Neural progenitor cell (in vitro differentiated cells): ENCODE measurements at regions not wholly inside any gene's neighbourhood (a gene's known extent, or its start where the extent isn't known, plus 50 kb on each side); places are given as distances from the start of the nearest gene placed in this dataset.

Experiments used
- DNase-seq: peaks from one replicate; pipeline ENCODE4 v3.0.0-alpha.2; 2016; ENCODE audit warnings: low spot score
- H2AFZ ChIP-seq: fragments of 200-600 bp; sonication (generic); replicated peaks from 2 replicates; pipeline ENCODE4 v1.6.1; 2016; ENCODE audit warnings: antibody characterized with exemption
- H3F3A ChIP-seq: fragments of 200-600 bp; sonication (generic); 2 replicates; pipeline ENCODE4 v1.6.1; 2016; ENCODE audit warnings: antibody characterized with exemption, low read depth
- H3K27ac ChIP-seq: fragments of 200-600 bp; sonication (generic); 2 replicates; pipeline ENCODE4 v1.5.1; 2016; ENCODE audit warnings: mild to moderate bottlenecking
- H3K27me3 ChIP-seq: fragments of 200-600 bp; sonication (generic); 2 replicates; pipeline ENCODE4 v1.6.1; 2016; ENCODE audit warnings: mild to moderate bottlenecking, moderate library complexity
- H3K36me3 ChIP-seq: fragments of 200-600 bp; sonication (generic); 2 replicates; pipeline ENCODE4 v1.5.1; 2016
- H3K4me1 ChIP-seq: fragments of 200-600 bp; sonication (generic); 2 replicates; pipeline ENCODE4 v1.6.1; 2016; ENCODE audit warnings: mixed run types
- H3K4me2 ChIP-seq: fragments of 200-600 bp; sonication (generic); 2 replicates; pipeline ENCODE4 v1.6.1; 2016
- H3K4me3 ChIP-seq: fragments of 200-600 bp; sonication (generic); 2 replicates; pipeline ENCODE4 v1.5.1; 2016
- H3K79me2 ChIP-seq: fragments of 200-600 bp; sonication (generic); 2 replicates; pipeline ENCODE4 v1.6.1; 2016; ENCODE audit warnings: low read depth
- H3K9ac ChIP-seq: fragments of 200-600 bp; sonication (generic); 2 replicates; pipeline ENCODE4 v1.6.1; 2016
- H3K9me3 ChIP-seq: fragments of 200-600 bp; sonication (generic); 2 replicates; pipeline ENCODE4 v1.5.1; 2016; ENCODE audit warnings: low read depth
- H4K20me1 ChIP-seq: fragments of 200-600 bp; sonication (generic); 2 replicates; pipeline ENCODE4 v1.6.1; 2016; ENCODE audit warnings: low read depth
- H3K27ac Mint-ChIP-seq: 3 replicates; pipeline ENCODE4 v1.8.0; 2021; ENCODE audit warnings: mixed read lengths
- H3K27me3 Mint-ChIP-seq: 2 replicates; pipeline ENCODE4 v1.8.0; 2022; ENCODE audit warnings: low read depth, mild to moderate bottlenecking, inconsistent platforms, moderate library complexity, mixed read lengths; ENCODE audit not compliant: insufficient read depth
- H3K36me3 Mint-ChIP-seq: 3 replicates; pipeline ENCODE4 v1.8.0; 2021; ENCODE audit warnings: mixed read lengths
- H3K4me1 Mint-ChIP-seq: 3 replicates; pipeline ENCODE4 v1.8.0; 2021; ENCODE audit warnings: mixed read lengths
- H3K4me3 Mint-ChIP-seq: 3 replicates; pipeline ENCODE4 v1.8.0; 2021; ENCODE audit warnings: mild to moderate bottlenecking, moderate library complexity, mixed read lengths
- H3K9me3 Mint-ChIP-seq: 3 replicates; pipeline ENCODE4 v1.8.0; 2020; ENCODE audit warnings: mixed read lengths
- EZH2 ChIP-seq: fragments of 200-600 bp; sonication (generic); IDR thresholded peaks from 2 replicates; pipeline ENCODE4 v1.6.1; 2017; ENCODE audit warnings: antibody characterized with exemption, mild to moderate bottlenecking, moderate library complexity
- EZH2phosphoT487 ChIP-seq: fragments of 200-600 bp; sonication (generic); IDR thresholded peaks from 2 replicates; pipeline ENCODE4 v1.6.1; 2017; ENCODE audit warnings: antibody characterized with exemption
- TF ChIP-seq, protein P1 (sequence below): fragments of 200-600 bp; sonication (generic); IDR thresholded peaks from 2 replicates; pipeline ENCODE4 v1.5.1; 2017; ENCODE audit warnings: antibody characterized with exemption, mild to moderate bottlenecking

DNA sequence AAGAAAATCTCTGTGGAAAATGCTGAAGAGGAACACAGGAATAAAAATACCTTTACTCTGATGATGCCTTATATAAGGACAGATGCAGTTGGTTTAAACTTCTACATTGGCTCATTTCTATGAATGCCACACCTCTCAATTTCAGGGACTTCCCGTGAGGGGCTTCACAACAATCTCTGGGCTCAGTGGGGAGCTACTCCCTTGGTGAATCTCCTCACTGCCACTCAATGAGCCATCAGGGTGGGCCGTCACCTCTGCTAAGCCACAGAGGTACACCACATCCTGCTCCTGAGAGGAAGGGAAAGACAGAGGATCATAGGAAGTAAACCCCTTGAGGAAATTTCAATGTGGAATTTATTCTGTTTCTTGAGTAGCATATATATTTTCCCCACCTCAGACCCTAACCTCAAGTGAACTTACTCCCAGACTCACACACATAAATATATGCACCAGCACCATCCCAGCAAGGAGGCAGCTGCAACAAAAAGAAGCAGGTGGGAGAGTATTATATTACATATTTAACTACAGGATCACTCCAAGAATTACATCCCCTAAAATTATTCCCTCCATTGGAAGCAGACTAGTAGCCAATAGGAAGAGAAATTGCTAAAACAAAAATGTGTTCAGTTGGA, 63.3 kb upstream of the PRSS1 start:
- Histone ChIP-seq H2AFZ (no peak overlapping the region), H3K79me2 (no peaks in the 10 kb centered on the region), H3K4me2 (no peak overlapping the region), H4K20me1 (no peaks in the 10 kb centered on the region), H3F3A (no peaks in the 10 kb centered on the region), H3K27ac (no peak overlapping the region), H3K36me3 (no peaks in the 10 kb centered on the region), H3K4me1 (no peaks in the 10 kb centered on the region), H3K4me3 (no peak overlapping the region), H3K9ac (no peak overlapping the region), H3K27me3 (no peaks in the 10 kb centered on the region), H3K9me3 (no peaks in the 10 kb centered on the region)
- H3K4me1 Mint-ChIP-seq: no peaks in the 10 kb centered on the region
- no peaks in the 10 kb centered on the region for H3K27me3 Mint-ChIP-seq
- H3K9me3 Mint-ChIP-seq: no peaks in the 10 kb centered on the region
- no peaks in the 10 kb centered on the region for H3K36me3 Mint-ChIP-seq
- TF ChIP-seq, protein P1, sequence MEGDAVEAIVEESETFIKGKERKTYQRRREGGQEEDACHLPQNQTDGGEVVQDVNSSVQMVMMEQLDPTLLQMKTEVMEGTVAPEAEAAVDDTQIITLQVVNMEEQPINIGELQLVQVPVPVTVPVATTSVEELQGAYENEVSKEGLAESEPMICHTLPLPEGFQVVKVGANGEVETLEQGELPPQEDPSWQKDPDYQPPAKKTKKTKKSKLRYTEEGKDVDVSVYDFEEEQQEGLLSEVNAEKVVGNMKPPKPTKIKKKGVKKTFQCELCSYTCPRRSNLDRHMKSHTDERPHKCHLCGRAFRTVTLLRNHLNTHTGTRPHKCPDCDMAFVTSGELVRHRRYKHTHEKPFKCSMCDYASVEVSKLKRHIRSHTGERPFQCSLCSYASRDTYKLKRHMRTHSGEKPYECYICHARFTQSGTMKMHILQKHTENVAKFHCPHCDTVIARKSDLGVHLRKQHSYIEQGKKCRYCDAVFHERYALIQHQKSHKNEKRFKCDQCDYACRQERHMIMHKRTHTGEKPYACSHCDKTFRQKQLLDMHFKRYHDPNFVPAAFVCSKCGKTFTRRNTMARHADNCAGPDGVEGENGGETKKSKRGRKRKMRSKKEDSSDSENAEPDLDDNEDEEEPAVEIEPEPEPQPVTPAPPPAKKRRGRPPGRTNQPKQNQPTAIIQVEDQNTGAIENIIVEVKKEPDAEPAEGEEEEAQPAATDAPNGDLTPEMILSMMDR: no peak
- TF ChIP-seq EZH2phosphoT487 (no peak), EZH2 (no peak)
- H3K27ac Mint-ChIP-seq: no peak overlapping the region
- no peak overlapping the region for H3K4me3 Mint-ChIP-seq
- DNase-seq: no peak

DNA sequence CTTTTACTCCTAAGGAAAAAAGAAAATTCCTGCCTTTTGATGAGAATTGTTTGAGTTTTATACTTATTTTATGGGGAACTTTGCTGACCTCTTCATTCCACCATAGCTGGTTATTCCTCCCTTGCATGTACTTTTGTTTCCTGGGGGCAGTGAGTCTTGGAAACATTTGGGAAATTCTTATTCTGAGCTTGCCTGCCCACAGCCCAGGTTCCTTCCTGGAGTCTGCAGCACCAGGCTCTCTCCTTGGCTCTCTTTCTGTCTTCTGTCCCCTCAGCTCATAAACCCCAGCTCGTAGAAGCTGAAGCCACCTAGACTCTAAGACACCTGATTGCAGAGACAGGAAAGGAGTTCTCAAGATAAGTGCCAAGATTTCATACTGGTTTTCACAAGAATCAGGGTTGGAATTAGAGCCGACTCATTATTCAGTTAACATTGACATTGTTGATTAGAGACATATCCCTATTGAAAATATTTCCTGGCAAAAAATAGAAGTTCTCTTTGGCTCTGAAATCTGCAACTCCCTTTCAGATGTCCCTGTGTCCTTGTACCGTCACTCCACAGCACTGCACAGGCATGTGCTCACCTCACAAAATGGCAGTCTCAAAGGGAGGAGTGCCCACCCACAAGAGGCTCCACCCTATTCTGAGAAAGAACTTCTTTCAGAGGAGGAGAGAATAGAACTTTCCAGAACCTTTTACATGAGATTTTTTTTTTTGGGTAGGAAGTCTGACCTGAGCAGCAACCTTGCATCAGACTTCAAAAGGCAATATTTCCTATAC, 67.8 kb upstream of the PRSS1 start:
- Histone ChIP-seq H3K4me3 (no peak overlapping the region), H3K4me1 (no peaks in the 10 kb centered on the region), H3K79me2 (no peaks in the 10 kb centered on the region), H3K27ac (no peak overlapping the region), H3K9ac (no peak overlapping the region), H3K36me3 (no peaks in the 10 kb centered on the region), H3F3A (no peaks in the 10 kb centered on the region), H3K27me3 (no peaks in the 10 kb centered on the region), H2AFZ (no peak overlapping the region), H3K9me3 (peaks cover 11% of the 10 kb centered on the region), H3K4me2 (no peak overlapping the region), H4K20me1 (no peaks in the 10 kb centered on the region)
- no peak for DNase-seq
- no peaks in the 10 kb centered on the region for H3K36me3 Mint-ChIP-seq
- H3K27ac Mint-ChIP-seq: no peak overlapping the region
- no peaks in the 10 kb centered on the region for H3K27me3 Mint-ChIP-seq
- no peak overlapping the region for H3K4me3 Mint-ChIP-seq
- H3K9me3 Mint-ChIP-seq: peaks cover 12% of the 10 kb centered on the region
- no peaks in the 10 kb centered on the region for H3K4me1 Mint-ChIP-seq
- TF ChIP-seq EZH2 (no peak), EZH2phosphoT487 (no peak)
- TF ChIP-seq, protein P1: no peak

DNA sequence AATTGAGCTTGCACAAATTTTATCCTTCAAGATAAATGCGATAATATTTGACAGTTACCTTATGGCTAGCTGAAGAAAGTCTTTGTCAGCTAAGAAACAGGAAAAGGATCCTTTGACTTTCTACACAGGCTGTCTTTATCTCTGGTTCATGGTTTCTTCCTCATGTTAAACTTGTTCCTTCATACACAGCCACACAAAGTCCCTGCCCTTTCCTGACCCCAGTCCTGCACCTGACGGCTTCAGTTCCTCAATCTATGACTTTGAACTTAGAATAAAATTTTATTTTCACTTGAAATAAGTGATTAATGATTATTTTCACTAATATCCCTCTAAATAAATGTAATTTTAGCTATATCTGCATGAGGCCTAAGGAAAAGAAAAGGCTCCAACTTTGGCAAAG, 77.8 kb upstream of the PRSS1 start:
- Histone ChIP-seq H3K9me3 (no peaks in the 10 kb centered on the region), H2AFZ (no peak overlapping the region), H3F3A (no peaks in the 10 kb centered on the region), H3K4me2 (no peak overlapping the region), H3K27me3 (no peaks in the 10 kb centered on the region), H3K27ac (no peak overlapping the region), H3K36me3 (no peaks in the 10 kb centered on the region), H4K20me1 (no peaks in the 10 kb centered on the region), H3K4me3 (no peak overlapping the region), H3K4me1 (no peaks in the 10 kb centered on the region), H3K79me2 (no peaks in the 10 kb centered on the region), H3K9ac (no peak overlapping the region)
- no peaks in the 10 kb centered on the region for H3K4me1 Mint-ChIP-seq
- no peaks in the 10 kb centered on the region for H3K9me3 Mint-ChIP-seq
- TF ChIP-seq EZH2phosphoT487 (no peak), EZH2 (no peak)
- TF ChIP-seq, protein P1: no peak
- peaks cover 2% of the 10 kb centered on the region for H3K27me3 Mint-ChIP-seq
- no peaks in the 10 kb centered on the region for H3K36me3 Mint-ChIP-seq
- no peak overlapping the region for H3K4me3 Mint-ChIP-seq
- H3K27ac Mint-ChIP-seq: no peak overlapping the region
- DNase-seq: no peak
